Neural cell (in vitro differentiated cells): ENCODE measurements at regions not wholly inside any gene's neighbourhood (a gene's known extent, or its start where the extent isn't known, plus 50 kb on each side); places are given as distances from the start of the nearest gene placed in this dataset.

ENCODE experiments used
- CTCF ChIP-seq: fragments of 450-650 bp; IDR thresholded peaks from 2 replicates; pipeline ENCODE4 v1.5.1; 2014; ENCODE audit warnings: antibody characterized with exemption, mild to moderate bottlenecking, moderate library complexity; ENCODE audit not compliant: poor library complexity, severe bottlenecking
- EP300 ChIP-seq: fragments of 450-650 bp; conservative IDR thresholded peaks from 2 replicates; pipeline ENCODE4 v1.6.1; 2014; ENCODE audit warnings: antibody characterized with exemption, mild to moderate bottlenecking, moderate library complexity; ENCODE audit not compliant: poor library complexity, severe bottlenecking
- POLR2AphosphoS5 ChIP-seq: IDR thresholded peaks from 2 replicates; pipeline ENCODE4 v1.6.1; 2012
- RAD21 ChIP-seq: fragments of 450-650 bp; conservative IDR thresholded peaks from 2 replicates; pipeline ENCODE4 v1.6.1; 2014; ENCODE audit warnings: antibody characterized with exemption, mild to moderate bottlenecking, moderate library complexity
- SMC3 ChIP-seq: fragments of 450-650 bp; conservative IDR thresholded peaks from 2 replicates; pipeline ENCODE4 v1.6.1; 2014; ENCODE audit warnings: antibody characterized with exemption, mild to moderate bottlenecking, moderate library complexity; ENCODE audit not compliant: poor library complexity
- TAF1 ChIP-seq: IDR thresholded peaks from 2 replicates; pipeline ENCODE4 v1.6.1; 2012; ENCODE audit warnings: low read depth

GRCh38 chr10:35921866-35922350, 279.8 kb upstream of the FZD8 start:
- TF ChIP-seq SMC3 = no peak
- no peak for TF ChIP-seq POLR2AphosphoS5
- no peak for TF ChIP-seq CTCF
- TF ChIP-seq RAD21 = no peak
- no peak for TF ChIP-seq EP300
- no peak for TF ChIP-seq TAF1
